Hepatocyte (in vitro differentiated cells): ENCODE measurements at regions not wholly inside any gene's neighbourhood (a gene's known extent, or its start where the extent isn't known, plus 50 kb on each side); places are given as distances from the start of the nearest gene placed in this dataset.

Experiments used
- CTCF ChIP-seq: fragments of 200-600 bp; sonication (generic); IDR thresholded peaks from 2 replicates; pipeline ENCODE4 v1.5.1; 2016; ENCODE audit warnings: antibody characterized with exemption, mild to moderate bottlenecking; ENCODE audit not compliant: poor library complexity
- EZH2 ChIP-seq: fragments of 200-600 bp; sonication (generic); IDR thresholded peaks from 2 replicates; pipeline ENCODE4 v1.6.1; 2016; ENCODE audit warnings: antibody characterized with exemption, mild to moderate bottlenecking, borderline replicate concordance

- TF ChIP-seq CTCF, result no peak
- no peak for TF ChIP-seq EZH2
These were observed 531.8 kb downstream of the UTRN start for GRCh38 chr6:144816936-144817335.
